Activated T-cell treated with anti-CD3 and anti-CD28 coated beads for 48 hours (primary cell): ENCODE measurements at regions not wholly inside any gene's neighbourhood (a gene's known extent, or its start where the extent isn't known, plus 50 kb on each side); places are given as distances from the start of the nearest gene placed in this dataset.
"Not testable (repeated sequence)": the region's sequence is repeated elsewhere in the genome, so short reads cannot be mapped to it uniquely, and the experiment has no call there.

Source experiments
- DNase-seq: peaks from one replicate; pipeline ENCODE4 v3.0.0-alpha.2; 2020; ENCODE audit warnings: low read depth

DNA sequence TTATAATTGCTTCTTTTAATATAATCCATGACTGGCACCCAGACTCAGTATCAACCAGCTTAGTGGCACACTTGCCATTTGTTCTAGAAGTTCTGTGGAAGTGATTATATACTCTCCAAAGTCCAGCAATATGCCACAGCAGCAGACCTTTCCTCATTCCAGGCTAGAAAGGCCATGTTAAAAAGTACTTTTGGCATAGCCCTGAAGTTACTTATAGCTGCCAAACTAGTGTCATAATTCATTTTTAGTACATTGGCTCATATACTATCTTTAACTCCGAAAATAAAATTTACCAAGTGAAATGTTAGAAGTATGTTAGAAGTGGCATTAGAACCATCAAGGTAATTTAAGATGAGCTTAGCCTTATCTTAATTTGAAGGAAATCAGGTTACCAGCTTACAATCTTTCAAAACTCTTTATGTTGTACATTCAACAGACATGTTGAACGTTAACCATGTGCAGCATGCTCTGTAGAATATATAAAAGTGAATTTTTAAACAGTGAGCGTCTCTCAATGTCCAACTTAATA, 714.2 kb upstream of the LCORL start:
- DNase-seq = no peak

DNA sequence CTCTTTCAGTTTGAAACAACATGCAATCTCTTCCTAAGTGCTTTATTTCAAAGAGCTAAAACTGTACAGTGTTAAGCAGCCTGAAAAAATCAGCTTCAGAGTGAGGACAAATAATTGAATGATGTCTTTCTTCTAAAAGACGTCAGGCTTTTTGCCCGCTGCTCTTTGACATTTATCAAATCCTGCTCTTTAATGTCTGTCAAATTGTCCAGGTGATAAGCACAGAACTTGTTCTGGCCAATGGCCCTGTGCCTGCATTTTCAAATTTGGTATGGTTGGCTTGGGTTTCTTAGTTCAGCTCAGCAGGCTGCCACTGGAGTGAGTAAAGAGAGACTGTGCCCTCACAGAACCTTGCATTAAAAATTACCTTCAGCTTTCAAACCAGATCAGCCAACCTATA, 712.9 kb upstream of the LCORL start:
- no peak for DNase-seq

DNA sequence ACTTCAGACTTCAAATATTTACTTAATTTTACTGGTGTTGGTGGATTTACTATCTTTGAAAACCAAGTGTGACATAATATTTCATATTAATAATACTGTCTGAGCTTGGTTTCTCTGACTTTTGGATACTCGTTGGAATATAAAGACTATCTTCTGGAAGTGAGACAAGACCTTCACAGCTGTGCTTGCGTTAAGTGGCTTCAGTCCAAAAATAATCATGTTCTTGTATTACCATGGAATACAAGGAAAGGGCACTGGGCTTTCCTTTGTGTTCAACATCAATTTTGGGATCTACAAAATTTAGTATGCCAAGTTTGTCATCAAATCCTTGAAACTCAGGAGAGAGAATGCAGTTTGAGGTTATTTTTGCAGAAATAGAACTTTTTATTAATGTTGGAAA, 712.4 kb upstream of the LCORL start:
- DNase-seq = no peak

DNA sequence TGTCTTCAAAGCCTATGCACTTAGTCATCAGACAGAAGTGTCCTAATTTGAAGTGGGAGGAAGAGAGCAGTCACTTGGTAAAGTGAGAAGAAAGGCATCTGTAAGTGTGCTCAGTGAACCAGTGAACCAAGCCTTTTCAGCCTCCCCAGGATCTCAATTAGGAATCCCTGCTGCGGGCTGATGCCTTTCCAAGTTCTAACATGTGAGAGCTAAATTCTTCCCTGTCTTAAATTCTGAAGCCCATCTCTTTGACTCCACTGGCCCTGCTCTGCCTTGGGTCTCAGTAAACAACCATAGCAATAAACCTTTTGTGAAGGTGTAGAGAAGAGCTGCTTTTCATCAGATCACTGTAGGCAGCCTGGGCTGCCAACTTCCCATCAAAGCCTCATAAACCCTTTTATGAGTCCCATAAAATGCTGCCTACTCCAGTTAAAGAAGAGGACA, 701.2 kb upstream of the LCORL start:
- no peak for DNase-seq

DNA sequence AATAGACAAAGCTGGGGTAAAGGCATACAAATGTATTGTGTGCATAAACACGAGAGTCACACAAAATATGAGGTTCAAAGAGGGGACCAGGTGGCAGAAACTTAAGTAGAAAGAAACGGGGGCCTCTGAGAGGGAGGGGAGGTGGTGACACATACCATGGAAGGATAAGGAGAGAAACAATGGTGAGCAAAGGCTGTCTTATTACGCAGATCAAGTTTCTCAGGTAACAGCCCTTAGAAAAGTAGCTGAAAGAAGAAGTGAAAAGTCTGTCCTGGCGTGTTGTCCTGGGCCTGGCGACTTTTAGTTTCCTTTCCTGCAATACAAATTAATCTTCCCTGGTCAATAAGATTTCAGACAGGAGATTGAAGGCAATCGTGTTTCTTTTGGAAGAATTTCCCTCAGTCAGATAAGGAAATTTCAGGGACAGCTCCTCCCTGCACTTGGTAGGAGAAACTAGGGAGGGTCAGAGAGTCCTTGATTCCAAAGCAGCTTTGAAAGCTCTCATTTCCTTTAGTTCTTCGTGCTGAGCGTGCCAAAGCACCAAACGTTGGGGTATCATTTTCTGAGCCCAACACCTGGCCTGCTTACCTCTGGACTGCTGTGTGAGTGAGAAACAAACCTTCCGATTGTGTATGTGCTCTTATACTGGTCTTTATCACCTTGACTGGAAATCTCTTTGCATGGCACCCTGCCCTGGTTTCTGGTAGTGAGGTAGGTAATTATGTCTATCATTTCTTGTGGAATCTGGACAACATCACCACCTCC, 676.7 kb upstream of the LCORL start:
- DNase-seq = no peak

DNA sequence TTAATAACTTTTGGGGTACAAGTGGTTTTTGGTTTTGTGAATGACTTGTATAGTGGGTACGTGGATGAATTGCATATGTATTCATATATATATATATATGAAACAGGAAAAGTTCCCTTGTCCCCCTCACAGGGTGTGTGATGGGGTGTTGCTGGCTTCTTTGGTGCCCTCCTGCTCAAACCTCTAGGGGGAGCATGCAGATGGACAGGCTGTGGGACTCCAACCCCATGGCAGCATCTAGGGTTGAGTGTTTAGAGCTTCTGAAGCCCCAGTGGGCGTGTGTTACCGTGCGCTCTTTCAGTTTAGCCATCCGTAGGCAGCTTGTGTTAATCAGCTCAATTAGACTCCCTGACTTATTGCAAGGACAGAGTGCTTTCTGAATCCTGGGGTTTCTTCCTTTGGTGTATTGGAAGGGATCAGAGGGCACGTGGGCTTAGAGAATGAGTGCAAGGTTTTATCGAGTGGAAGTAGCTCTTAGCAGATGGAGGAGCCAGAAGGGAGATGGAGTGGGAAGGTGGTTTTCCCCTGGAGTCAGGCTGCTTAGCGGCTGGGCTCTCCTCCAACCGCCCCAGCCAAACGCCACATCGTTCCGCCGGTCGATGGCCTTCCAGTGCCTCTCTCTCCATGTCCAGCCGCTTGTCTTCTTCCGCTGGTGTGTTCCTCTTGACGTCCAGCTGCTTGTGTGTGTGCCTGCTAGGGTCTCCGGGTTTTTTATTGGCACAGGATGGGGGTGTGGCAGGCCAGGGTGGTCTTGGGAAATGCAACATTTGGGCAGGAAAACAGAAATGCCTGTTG, 674.4 kb upstream of the LCORL start:
- no peak for DNase-seq

DNA sequence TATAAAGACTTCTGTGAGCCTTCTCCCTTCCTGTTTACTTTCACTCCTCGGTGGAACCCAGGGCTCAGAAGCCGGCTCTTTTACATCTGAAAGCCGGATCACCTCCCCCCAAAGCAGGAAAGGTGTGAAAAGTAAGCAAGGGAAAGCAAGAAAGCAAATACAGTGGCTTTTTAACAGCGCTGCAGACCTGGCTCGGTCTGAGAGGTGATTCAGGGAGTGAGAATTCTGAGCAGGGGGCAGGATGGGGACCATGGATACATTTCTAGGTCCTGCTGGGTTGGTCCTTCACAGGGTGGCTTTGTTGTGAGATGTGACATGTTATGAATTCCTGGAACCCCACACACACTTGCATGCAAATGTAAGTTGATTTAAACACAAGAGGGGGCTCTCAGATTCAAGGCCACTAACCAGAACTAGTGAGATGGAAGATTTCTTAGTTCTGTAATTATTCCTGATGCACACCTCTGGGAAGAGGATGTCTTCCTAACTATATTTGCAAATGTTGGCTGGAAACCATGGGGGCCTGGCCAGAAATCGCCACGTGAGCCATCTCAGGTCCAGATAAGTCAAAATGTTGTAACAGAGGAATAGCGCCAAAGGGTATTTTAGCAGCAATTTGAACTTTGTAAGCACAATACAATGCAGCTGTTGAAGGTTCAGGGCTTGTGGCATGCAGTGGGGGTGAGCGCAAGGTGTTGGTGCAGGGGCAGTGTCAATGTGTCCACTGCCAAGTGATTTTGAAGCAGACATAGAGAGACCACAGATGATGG, 670.1 kb upstream of the LCORL start:
- DNase-seq = no peak

DNA sequence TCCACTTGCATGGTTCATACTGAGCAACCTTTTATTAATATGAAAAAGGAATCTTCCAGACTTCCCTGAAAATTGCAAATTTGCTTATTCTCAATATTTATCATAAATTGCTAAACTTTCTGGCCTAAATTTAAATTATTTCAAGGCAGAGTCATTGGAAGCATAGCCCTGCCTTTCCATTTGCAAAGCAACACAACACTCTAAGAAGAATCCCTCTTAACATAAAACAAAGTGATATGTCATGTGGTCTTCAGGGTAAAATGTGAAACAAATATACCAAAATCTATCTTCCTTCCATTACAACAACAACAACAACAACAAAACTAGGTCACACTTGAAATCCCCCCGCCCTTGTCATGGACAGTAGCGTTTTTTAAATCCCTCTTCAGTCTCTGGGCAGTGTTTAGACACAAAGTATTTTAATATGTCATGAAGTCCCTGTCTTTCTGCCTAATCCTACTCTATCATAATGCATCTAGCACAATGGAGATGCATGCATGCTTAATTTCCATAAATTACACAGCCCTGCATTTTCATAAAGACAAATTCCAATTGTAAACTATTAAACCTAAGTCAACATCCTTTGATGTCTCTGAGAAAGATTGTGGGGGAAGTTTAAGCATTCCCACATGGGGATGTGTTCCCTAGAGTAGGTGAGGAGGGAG, 668.9 kb upstream of the LCORL start:
- DNase-seq = no peak

DNA sequence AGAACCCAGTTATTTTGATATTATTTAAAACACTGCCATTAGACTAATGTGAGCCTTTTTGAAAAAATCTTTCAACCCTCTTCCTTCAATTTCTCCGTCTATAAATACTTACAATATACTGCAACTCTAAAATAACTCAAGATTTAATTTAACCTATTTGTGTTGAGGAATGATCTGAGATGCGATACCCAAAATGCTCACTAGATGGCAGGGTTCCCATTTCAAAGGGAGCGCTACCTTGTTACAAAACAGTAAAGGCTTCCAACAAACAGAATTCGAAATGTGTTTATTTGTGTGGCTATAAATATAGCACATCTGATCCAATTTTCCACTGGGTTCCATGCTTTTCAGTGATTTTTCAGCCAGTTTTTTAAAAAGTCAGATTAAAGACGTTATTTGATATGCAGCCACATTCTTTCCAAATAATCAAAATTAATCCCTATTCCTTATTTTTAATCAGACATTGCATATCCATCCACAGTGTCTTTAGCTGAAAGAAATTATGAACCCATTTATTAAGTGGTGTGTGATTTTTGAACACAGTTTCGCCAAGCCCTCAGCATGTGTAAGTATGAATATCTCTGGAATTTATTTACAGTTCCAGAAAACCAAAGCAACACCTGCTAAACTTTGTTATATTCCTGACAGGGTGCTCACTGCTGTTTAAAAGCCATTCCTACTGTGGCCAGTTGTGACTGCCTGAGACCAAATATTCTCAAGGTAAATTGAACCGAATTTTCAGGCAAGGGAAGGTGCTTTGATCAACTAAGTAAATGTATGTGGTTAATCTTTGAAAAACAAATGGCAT, 668.0 kb upstream of the LCORL start:
- no peak for DNase-seq

DNA sequence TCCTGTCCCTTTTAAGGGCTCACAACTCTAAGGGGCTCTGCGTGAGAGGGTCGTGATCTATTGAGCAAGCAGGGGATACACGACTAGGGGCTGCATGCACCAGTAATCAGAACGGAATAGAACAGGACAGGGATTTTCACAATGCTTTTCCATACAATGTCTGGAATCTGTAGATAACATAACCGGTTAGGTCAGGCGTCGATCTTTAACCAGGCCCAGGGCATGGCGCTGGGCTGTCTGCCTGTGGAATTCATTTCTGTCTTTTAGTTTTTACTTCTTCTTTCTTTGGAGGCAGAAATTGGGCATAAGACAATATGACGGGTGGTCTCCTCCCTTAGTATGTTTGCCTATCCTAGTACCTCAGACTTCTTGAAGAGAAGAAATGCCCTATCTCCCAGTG, 666.8 kb upstream of the LCORL start:
- not testable (repeated sequence) for DNase-seq

DNA sequence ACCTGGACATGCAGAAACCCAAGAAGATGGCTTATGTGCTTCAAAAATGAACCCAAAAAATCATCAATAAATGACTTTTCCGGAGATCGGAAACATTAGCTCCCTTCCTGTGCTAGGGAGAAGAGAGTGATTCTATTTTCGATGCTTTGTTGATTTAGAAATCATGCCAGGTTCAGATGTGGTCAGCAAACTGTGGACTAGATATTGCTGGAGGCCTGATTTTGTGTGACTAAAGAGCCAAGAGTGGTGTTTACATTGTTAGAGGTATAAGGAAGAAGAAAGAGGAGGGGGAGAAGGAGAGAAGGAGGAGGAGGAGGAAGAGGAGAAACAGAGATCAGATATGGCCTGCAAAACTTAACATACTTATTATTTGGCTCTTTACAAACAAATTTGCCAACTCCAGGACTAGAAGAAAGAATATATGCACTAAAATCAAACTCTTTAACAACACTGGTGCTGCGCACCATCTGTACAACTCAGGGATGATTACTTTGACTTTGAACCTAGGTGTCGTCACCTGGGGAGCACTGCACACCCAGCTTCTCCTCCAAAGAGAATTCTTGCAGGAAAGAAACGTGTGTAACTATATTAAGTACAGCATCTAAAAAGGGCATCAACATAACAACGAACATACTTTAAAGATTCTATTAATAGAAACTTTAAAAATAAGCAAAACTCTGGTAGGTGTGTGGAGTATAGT, 664.9 kb upstream of the LCORL start:
- DNase-seq = no peak

DNA sequence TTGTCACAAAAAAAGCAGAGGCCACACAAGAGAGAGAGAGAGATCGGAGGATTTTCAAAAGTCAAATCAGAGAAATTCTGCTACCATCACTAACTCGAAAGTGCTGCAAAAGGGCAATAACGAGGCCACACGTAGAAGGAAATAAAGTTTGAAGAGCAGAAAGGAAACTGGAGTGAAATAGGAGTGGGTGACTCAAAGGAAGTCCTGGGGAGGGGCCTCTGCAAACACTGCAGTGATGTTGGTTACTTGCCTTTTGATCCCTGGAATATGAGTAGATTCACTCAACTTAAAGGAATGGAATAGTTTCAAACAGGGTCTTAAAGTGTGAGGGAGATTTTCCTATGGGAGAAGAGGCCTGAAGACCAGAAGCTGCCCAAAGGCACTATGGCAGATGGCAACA, 663.4 kb upstream of the LCORL start:
- DNase-seq = no peak

DNA sequence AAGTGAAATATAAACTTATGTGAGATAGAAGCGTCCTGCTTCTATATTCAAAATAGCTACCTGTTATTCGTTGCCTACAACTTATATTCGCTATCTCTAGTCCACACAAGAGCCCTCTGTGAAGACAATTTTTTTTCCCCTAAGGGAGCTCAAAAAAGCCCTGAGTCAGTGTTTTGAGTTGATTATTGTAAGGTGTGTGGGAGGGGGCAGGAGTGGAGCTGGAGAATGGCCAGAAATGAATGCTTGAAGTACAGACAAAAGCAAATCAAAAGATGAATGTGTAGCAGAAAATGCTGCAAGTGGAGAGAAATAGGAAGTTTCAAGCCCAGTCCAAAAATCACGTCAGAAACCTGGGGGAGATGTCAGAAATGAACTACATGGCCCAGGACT, 655.0 kb upstream of the LCORL start:
- no peak for DNase-seq

DNA sequence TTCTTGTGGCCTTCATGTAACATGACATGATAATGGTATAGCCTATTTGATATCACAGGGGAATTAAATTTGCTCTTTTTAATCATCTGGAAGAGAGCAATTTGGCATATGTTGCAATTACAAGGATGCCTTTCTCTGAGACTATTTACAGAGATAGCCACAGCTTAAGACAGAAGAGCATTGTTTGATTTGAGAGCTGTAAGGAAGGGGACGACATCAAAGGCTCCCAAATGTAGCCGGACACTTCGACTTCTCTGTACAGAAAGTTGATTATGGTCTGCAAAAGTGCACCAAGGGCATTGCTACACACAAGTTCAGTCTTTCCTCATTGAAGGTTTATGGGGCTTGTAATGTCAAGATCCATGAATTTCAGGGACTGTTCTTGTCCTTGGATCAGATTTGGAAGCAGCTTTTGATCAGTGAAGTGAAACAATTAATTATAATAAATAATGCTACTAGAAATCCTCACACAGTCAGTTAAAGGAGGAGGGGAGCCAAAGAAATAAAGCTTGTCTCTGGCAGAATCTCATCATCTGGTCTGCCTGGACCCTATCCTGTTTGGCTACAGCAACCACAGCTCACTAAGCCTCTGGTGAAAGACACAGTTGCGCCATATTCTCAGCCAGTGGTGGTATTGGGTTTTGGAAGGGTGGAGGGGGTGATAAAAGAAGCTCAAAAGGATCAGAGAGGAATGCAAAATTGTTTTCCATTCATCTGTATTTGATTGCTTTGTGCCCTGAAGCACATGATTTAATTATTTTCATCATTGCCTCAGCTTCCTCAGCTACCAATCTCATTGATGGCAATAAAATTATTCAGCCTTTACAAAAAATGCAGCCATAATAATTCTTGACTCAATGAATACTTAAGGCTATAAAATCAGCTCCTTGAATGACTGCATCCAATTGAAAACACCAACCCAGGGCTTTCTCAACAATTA, 654.3 kb upstream of the LCORL start:
- no peak for DNase-seq

DNA sequence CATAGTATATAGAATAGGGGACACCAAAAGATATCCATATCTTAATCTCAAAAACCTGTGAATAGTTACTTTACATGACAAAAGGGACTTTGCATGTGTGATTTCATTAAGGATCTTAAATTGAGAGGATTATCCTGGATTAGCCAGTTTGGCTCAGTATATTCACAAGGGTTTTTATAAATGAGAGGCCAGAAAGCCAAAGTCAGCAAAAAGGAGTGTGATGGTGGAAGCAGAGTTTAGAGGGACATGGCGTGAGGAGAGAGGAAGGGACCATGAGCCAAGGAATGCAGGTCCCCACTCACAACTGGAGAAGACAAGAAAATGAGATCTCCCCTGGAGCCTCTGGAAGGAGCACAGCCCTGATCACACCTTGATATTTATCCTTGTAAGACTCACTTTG, 648.5 kb upstream of the LCORL start:
- DNase-seq = no peak

DNA sequence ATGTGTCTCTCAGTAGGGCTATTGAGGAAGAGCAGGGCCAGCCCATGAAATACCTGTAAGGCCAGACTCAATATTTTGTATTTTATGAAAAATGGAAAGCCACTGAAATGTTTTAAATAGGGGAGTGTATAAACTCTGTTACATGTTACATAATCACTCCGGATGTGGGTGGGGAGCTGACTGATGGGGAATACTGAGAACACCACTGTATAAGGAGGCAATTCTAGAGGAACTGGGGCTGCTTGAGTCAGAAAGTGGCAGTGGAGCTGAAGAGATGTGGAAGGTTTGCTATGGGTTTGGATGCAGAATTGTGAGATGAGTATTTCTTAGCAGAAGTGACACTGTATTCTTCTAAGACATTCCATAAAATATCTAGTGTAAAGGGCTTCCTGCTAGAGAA, 647.8 kb upstream of the LCORL start:
- no peak for DNase-seq

DNA sequence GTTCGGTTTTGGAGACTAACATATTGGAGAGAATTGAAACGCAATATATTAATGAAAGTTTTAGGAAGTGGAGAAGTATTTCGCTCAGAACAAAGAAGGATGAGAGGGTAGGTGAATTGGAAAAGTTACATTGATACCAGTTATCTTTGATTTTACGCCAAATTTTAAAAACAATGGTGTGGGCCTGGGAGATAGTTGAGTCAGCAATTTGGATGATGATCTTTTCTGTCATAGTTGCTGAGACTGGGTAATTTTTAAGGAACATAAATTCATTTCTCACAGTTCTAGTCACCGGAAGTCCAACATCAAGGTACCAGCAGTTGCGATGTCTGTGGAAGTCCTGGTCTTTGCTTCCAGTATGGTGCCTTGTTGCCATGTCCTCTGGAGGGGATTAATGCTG, 644.8 kb upstream of the LCORL start:
- no peak for DNase-seq

DNA sequence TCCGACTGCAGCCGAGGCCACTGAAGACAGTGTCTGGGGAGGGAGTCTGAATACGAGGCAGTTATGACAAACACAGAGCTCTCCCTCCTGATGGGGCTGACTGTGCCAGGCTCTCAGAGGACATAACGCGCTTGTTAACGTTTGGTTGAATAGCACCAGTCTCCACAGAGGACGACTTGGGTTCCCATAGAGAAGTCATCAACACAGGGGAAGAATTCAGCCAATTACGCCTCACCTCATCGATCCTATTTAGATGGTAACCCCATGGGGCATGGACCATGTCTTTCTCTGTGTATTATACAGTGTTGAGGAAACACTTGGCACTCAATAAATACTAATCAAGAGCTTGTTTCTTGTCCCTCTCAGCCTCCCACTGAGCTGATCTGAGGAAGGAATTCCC, 642.6 kb upstream of the LCORL start:
- no peak for DNase-seq

DNA sequence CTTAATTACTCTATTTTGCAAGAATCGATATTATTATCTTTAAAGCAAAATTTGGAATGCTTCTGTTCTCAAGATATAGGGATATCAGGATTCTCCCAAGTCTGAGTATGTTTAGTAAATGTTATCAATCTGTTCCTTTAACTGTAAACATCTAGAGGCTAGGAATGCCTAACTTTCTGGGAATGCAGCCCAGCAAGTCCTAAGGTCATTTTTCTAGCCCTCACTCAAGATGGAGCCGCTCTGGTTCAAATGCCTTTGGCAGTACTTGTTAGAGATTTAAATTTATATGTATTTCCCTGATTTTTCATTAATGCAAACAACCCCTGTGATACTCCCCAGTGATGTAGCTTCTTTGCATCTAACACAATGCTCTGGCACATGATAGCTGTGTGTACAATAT, 623.8 kb upstream of the LCORL start:
- no peak for DNase-seq
